Esophagus squamous epithelium (tissue), 4 donors: ENCODE measurements at regions not wholly inside any gene's neighbourhood (a gene's known extent, or its start where the extent isn't known, plus 50 kb on each side); places are given as distances from the start of the nearest gene placed in this dataset.

Experiments
- POLR2A ChIP-seq, 4 donors: fragments of 450-650 bp; IDR thresholded peaks; one replicate each; pipeline ENCODE4 v1.6.1; 2017; ENCODE audit warnings: antibody characterized with exemption in 4 of 4, mild to moderate bottlenecking in 4 of 4, moderate library complexity in 3 of 4
- TF ChIP-seq, protein P1 (sequence below), 6 experiments: fragments of 450-650 bp in 4 of 6; fragments of 200-600 bp in 2 of 6; sonication (generic) in 2 of 6; IDR thresholded peaks; one replicate each; pipeline ENCODE4 v1.5.1; 2016 to 2019; ENCODE audit warnings: antibody characterized with exemption in 6 of 6, mild to moderate bottlenecking in 4 of 6, moderate library complexity in 4 of 6

- TF ChIP-seq POLR2A (IDR thresholded peaks at IDR 0.05): no peak
- TF ChIP-seq, protein P1, sequence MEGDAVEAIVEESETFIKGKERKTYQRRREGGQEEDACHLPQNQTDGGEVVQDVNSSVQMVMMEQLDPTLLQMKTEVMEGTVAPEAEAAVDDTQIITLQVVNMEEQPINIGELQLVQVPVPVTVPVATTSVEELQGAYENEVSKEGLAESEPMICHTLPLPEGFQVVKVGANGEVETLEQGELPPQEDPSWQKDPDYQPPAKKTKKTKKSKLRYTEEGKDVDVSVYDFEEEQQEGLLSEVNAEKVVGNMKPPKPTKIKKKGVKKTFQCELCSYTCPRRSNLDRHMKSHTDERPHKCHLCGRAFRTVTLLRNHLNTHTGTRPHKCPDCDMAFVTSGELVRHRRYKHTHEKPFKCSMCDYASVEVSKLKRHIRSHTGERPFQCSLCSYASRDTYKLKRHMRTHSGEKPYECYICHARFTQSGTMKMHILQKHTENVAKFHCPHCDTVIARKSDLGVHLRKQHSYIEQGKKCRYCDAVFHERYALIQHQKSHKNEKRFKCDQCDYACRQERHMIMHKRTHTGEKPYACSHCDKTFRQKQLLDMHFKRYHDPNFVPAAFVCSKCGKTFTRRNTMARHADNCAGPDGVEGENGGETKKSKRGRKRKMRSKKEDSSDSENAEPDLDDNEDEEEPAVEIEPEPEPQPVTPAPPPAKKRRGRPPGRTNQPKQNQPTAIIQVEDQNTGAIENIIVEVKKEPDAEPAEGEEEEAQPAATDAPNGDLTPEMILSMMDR (IDR thresholded peaks at IDR 0.05): no peak
These were observed 181.6 kb upstream of the GHR start for GRCh38 chr5:42241636-42242035.
